Cardiac septum (tissue), 1 donor: ENCODE measurements at regions not wholly inside any gene's neighbourhood (a gene's known extent, or its start where the extent isn't known, plus 50 kb on each side); places are given as distances from the start of the nearest gene placed in this dataset.
"Not testable (repeated sequence)": the region's sequence is repeated elsewhere in the genome, so short reads cannot be mapped to it uniquely, and the experiment has no call there.

Source experiments
- DNase-seq: peaks from one replicate; pipeline ENCODE4 v3.0.0-alpha.2; 2020; ENCODE audit warnings: low spot score
- intact Hi-C: fragments of 100-400 bp; cut with DNase I; formaldehyde crosslinking; loops from one replicate; pipeline ENCODE4 v1.14.0; 2022
- donor health status: DM: no; HTN: no; CAD: no.

DNA sequence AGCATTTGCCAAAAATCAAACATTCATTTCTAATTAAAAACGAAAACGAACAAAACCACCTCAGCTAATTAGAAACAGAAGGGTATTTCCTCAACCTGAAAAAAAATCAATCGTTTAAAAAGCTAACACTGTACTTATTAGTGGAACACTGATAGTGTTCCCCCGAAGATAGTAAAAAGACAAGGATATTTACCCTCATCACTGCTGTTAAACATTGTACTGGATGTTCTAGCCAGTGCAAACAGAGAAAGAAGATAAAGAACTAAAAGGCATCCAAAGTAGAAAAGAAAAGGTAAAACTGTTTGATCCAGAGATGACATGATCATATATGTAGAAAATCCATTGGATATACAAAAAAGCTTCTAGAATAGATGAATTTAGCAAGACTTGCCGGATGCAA, 508.3 kb downstream of the DMRTA1 start:
- DNase-seq: no peak
- intact Hi-C loops: no loop called here

DNA sequence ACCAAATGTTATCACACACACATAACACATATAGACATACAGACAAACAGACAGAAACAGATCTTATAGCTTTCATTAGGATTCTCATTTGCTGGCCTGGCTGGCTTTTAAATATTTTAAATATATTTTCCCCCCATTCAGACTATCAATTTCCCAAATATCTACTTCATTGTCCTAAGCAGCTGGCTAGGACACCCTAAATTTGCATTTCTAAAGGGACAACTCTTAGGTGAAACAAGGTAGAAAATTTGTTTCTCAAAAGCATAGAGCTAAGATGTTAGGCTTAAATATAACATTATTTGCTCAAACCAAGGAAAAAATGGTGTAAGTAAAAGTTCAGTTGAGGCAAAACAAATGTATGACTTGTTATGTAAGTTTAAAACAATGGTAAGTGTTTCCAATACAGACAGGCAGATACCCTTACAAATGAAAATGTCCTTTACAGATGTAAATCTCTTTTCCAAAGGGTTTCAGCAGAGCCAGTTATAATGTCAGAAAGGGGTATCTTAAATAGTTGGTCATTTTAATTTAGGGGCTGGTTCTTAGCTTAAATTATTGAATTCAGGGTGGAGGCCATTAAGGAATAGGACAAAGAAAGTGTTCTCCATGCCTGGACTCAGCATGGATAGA, 522.8 kb downstream of the DMRTA1 start:
- no peak for DNase-seq
- intact Hi-C loops: no loop called here

DNA sequence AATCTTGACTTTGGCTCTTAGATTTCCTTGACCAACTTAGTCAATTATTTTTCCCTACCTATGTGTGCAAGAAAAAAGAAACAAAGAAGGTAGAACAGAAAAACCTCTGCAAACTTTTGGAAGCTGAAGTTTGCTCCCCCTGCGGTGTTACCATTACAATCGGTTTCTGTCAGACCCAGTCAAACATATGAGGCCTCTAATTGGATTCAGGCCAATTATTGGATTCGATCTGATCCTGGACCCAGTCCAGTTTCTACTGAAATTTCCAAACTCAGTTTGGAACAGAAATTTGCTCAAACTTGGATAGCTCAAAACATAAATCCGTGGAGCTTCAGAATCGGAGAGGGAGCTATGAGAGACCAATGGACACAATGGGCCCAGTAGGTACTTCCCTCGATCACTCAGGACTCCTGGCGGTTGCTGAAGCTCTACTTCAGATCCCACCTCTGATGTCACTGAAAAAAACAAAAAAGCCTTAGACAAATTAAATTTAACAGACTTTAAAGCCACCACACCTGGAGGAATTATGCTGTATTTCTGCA, 523.9 kb downstream of the DMRTA1 start:
- DNase-seq: no peak
- intact Hi-C loops: no loop called here

DNA sequence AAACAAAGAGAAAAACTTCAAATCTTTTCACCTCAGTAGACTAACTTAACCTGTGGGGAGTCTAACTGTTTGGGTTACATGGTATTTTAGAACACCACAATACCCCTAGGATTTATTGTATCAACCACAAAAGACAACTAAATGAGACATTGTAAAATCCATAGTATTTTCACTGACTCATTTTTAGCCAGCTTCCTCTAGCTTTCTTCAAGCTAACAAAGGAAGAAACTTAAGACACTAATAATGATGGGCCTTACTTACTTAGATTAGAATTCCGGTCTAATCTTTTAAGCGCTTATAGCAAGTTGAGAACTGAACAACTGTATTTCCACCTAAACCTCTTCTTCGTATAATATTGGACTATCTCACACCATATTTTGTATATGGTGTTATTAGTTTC, 529.3 kb downstream of the DMRTA1 start:
- DNase-seq: no peak
- intact Hi-C loops: no loop called here

DNA sequence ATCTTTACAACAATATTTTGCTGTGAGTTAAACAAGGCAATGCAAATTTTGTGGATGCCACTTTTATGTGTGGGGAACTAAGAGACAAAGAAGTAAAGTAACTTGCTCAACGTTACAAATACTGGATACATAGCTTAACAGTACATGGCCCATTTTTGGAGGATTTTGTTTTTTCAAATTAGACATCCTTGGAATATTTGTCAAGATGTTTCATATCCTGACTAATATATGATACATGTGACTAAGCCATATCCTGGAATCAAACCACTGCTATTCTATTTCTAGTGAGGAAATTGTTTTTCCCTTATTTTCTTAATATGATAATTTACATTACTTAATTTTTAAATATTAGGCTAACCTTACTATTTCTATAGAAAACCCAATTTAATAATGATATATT, 529.8 kb downstream of the DMRTA1 start:
- DNase-seq: no peak
- intact Hi-C loops: no loop called here

DNA sequence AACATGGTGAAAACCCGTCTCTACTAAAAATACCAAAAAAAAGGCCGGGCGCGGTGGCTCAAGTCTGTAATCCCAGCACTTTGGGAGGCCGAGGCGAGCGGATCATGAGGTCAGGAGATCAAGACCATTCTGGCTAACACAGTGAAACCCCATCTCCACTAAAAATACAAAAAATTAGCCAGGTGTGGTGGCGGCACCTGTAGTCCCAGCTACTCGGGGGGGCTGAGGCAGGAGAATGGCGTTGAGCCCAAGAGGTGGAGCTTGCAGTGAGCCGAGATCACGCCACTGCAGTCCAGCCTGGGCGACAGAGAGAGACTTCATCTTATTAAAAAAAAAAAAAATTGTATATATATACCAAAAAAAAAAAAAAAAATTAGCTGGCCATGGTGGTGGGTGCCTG, 533.8 kb downstream of the DMRTA1 start:
- DNase-seq, intact Hi-C loops: not testable (repeated sequence)

- no peak for DNase-seq
- intact Hi-C loops: no loop called here
Measured at GRCh38 chr9:22986556-22986955, 539.9 kb downstream of the DMRTA1 start.

DNA sequence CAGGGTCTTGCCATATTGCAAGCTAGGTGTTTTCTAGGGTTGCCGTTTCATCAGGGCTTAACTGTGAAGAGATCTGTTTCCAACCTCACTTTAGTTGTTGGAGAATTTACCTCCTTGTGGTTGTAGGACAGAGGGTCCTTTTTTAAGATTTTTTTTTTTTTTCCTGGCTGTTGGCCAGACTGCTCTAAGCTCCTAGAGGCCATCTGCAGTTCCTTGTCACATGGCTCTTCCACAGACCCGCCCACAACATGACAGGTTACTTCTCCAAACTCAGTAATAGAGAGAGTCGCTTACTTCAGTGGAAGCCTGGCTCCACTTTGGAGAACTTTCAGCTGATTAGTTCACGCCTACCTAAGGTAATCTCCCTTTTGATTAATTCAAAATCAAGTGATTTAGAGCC, 543.7 kb downstream of the DMRTA1 start:
- intact Hi-C loops: no loop called here
- no peak for DNase-seq

- intact Hi-C loops: no loop called here
Measured at GRCh38 chr9:22992780-22993179, 546.2 kb downstream of the DMRTA1 start.

DNA sequence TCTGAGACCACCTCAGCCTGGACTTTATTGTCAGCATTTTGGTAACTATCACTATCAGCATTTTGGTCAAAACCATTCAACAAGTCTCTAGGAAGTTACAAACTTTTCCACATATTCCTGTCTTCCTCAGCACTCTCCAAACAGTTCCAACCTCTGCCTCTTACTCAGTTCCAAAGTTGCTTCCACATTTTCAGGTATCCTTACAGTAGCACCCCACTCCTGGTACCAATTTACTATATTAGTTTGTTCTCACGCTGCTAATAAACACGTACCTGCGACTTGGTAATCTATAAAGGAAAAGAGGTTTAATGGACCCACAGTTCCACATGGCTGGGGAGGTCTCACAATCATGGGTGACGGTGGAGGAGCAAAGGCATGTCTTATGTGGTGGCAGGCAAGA, 551.3 kb downstream of the DMRTA1 start:
- intact Hi-C loops: no loop called here
- no peak for DNase-seq

More at GRCh38 chr9:22992780-22993179, 546.2 kb downstream of the DMRTA1 start:
- DNase-seq: no peak

DNA sequence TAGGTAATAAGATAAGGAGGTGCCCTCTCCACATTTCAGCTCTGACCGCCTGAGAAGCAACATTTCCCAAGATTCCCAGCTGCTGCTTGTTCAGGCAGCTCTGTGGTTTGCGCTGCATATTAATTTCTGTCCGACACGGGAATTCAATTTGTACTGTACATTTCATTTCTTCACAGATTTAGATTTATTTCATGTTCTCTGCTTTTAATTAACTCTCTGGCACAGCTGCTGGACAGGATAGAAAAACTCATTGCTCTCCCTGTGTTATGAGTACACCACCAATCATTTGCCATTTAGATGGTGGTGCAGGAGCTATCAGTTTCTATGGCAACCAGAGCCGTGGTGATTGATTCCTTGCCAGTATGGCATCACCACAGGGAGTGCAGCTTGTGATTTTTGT, 558.5 kb downstream of the DMRTA1 start:
- DNase-seq: no peak
- intact Hi-C loops: no loop called here

DNA sequence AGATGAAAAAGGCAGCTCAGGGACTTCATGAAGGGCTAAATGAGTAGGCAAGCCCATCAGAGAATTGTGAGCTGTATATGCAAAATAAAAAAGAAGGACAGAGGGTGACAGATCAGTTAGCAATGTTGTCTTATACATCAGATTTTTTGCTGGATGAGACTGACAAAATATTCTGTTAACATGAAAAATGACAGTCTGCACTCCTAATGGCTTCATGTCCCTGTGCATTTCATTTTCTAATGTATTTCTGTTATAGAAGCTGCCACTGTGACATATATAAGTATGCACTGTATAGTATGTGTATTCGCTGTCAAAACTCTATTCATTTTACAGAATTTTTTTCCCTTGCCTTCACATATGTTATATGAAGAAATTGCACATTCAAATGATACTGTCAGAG, 559.5 kb downstream of the DMRTA1 start:
- DNase-seq: no peak
- intact Hi-C loops: no loop called here

DNA sequence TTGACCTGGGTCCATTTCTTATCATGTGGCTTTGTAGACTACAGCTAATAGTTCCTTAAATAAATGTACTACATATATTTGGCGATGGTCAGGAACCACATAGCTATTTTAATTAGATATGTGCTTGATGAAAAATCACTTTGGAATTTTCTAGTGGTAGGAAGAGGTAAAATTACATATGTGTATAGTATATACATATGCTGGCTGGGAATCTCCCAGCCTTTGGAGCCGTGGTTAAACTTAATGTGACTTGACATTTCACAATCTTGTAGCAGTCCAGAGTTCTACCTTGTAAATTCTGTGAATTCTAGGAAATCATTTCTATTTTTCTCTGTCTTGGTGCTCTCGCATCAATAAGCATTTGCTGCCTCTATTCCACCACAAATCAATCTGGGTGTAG, 565.0 kb downstream of the DMRTA1 start:
- no peak for DNase-seq
- intact Hi-C loops: no loop called here

- intact Hi-C loops: no loop called here
- DNase-seq: no peak
Measured at GRCh38 chr9:23015557-23015956, 568.9 kb downstream of the DMRTA1 start.

DNA sequence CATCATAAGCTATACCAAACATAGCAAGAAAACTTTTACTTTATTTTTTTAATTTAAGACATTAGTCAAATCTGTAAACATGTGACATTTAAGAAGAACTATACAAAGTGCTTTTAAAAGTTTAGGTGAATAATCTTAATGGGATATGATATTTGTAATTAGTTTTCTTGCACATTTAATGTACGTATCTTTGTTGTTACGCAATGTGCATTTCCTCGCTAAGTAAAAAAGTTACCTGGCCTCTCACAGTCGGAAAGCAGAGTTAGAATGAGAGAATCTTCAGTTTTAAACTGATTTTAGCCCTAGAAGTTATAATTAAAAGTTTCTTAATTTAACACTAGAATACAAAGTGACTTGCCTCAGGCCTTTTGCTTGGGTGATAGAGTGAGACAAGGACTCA, 589.8 kb downstream of the DMRTA1 start:
- intact Hi-C loops: no loop called here
- DNase-seq: no peak

- intact Hi-C loops: no loop called here
- no peak for DNase-seq
Measured at GRCh38 chr9:23039402-23039801, 592.8 kb downstream of the DMRTA1 start.

DNA sequence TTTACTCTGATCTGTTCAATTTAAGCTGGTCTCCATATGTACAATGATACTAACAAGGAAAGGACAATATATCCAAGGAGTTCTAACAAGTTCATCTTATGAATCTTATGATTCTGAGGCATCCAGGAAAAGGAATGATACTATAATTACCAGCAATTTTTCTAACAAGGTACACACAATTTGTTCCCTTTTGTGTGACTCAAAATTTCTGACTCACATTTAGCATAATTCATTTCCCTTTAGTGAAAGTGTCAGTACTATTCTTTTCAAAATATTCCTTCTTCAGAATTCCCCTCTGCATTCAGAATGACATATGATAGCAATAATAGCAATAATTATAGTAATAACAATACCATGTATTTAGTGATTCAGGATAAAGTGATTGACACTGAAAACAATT, 594.8 kb downstream of the DMRTA1 start:
- DNase-seq: no peak
- intact Hi-C loops: no loop called here

DNA sequence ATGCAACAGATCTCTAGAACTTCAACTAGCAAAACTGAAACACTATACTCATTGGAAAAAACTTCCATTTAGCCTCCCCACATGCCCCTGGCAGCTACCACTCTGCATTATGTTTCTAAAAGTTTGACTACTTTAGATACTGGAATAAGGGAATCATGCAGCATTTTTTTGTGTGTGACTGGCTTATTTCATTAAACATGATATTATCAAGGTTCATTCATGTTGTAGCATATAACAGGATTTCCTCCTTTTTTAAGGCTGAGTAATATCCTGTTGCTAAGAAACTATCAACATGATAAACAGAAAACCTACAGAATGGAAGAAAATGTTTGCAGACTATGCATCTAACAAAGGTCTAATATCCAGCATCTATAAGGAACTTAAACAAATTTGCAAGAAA, 597.9 kb downstream of the DMRTA1 start:
- intact Hi-C loops: no loop called here

GRCh38 chr9:23046026-23046425, 599.4 kb downstream of the DMRTA1 start:
- peak; percentile 22 for DNase-seq
- intact Hi-C loops: not testable (repeated sequence)

More for the DNA sequence above, 597.9 kb downstream of the DMRTA1 start:
- no peak for DNase-seq

DNA sequence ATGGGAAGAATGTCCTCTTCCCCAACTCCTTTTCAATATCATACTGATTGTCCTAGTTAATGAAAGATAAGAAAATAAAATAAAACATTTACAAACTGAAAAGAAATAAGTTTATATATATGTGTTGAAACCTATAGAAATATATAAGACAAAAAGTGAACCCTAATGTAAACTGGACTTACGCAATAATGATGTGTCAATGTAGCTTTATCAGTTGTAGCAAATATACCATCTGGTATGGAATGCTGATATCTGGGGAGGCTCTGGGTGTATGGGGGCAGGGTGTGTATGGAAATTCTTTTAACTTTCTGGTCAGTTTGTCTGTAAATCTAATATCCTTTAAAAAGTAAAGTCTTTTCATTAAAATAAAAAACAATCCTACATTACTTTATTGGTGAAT, 603.9 kb downstream of the DMRTA1 start:
- intact Hi-C loops: no loop called here
- no peak for DNase-seq

DNA sequence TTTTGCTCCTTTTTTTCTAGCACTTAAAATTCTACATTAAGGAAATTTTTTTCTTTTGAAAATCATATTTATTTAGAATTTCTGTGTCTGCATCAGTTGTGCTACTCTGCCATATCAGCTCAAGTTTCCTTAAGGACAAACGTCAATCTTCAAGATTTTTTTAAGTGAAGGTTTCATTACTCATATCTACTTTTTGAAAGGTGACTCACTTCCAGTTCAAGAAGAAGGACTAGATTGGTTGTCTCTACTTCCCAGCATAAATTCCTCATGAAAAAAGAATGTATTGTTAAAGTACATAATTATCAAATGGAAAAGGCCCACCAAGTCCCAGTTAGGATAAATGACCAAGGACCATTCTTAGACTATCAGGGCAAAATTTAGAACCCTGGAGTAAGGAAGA, 626.5 kb downstream of the DMRTA1 start:
- intact Hi-C loops: no loop called here
- no peak for DNase-seq

DNA sequence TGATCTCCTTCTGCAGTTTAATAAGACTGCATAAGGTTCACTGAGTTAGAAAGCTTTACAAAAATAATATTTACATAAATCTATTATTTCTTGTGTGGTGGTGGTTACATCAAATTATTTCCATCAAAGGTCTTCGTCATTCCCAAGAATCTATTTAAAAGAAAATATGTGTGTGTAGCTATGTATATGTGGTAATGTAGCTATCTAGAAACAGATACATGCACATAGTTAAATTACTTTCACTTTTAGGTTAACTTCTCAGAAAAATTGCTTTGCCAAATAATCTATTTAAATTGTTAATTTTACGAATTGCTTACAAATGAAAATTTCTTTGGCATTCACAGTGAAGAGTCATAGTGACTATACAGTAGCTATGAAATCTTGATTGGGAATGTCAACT, 633.2 kb downstream of the DMRTA1 start:
- intact Hi-C loops: no loop called here
- no peak for DNase-seq
